Stimulated activated naive CD8-positive, alpha-beta T cell treated with anti-CD3 and anti-CD28 coated beads, Interleukin-15, amount 100 ng/mL, for 72 hours (primary cell): ENCODE measurements at regions not wholly inside any gene's neighbourhood (a gene's known extent, or its start where the extent isn't known, plus 50 kb on each side); places are given as distances from the start of the nearest gene placed in this dataset.

ENCODE experiments used
- ATAC-seq: fragments of 150-1000 bp; cut with Tn5 transposase; 2 replicates; pipeline ENCODE4 v1.10.0; 2021; ENCODE audit warnings: mild to moderate bottlenecking, moderate library complexity
- DNase-seq, 2 donors: peaks; one replicate each; pipeline ENCODE4 v3.0.0; 2021 to 2022
- H3K27ac Mint-ChIP-seq, 2 donors: one replicate each; pipeline ENCODE4 v1.8.0; 2022; ENCODE audit warnings: mild to moderate bottlenecking in 2 of 2, mixed read lengths in 2 of 2, moderate library complexity in 2 of 2
- H3K27me3 Mint-ChIP-seq: one replicate; pipeline ENCODE4 v1.8.0; 2022; ENCODE audit warnings: mixed read lengths
- H3K4me1 Mint-ChIP-seq: one replicate; pipeline ENCODE4 v1.8.0; 2022; ENCODE audit warnings: mild to moderate bottlenecking, mixed read lengths
- H3K4me3 Mint-ChIP-seq, 2 donors: one replicate each; pipeline ENCODE4 v1.8.0; 2022; ENCODE audit warnings: mild to moderate bottlenecking in 2 of 2, mixed read lengths in 2 of 2, moderate library complexity in 1 of 2
- H3K9me3 Mint-ChIP-seq, 2 donors: one replicate each; pipeline ENCODE4 v1.8.0; 2022; ENCODE audit warnings: mixed read lengths in 2 of 2

DNA sequence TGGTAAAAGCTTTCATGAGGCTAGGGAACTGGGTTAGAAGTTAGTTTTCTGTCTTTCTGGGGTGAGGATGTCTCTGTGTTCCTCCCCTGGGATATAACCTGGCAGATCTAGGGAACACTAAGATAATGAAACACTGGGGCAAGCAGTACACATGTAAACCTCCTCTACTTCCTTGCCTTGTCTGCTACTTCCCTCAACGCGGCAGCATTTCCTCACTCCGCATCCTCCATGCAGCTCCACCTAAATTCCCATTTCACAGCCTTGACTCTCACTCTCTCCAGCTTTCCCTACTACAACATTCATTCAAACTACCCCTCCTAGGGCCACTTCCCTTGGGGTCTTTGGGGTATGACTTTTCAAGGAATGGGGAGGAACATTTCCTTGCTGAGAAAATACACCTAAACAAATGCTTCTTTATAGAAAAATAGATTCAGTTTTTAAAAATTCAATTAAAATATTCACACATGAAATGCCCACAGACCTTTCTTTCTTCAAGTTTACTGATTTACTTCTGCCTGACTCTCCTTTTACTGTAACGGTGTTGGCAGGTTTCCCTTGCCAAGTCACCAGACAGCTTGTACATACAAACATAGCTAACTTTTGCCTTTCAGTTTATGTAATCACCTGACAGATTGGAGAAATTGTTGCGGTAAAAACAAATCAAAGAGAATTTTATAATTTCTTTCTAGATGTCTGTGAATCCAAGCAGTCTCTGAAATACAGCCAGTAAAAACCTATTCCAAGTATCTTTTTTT, 90.1 kb downstream of the TNFSF18 start:
- ATAC-seq: no peak
- Mint-ChIP-seq H3K4me1 (no peaks in the 10 kb centered on the region), H3K27me3 (no peaks in the 10 kb centered on the region), H3K4me3 (no peak overlapping the region), H3K9me3 (no peaks in the 10 kb centered on the region), H3K27ac (no peak overlapping the region)
- no peak for DNase-seq

DNA sequence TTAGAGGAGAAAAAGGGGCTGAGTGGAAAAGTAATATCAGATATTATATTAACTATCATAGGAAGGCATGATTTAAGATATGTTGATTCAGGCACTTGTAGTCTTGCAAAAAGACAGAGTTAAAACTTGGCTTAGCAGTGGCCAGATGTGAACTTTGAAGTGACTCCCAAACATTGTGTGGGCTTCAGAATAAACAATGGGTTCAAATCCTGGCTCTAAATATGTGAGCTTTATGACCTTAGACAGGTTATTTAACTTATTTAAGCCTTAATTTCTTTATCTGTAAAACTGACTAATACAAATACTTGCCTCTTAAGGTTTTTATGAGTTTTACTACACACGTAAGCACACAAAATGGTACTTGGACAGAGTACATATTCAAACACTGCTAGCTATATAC, 85.9 kb downstream of the TNFSF18 start:
- no peaks in the 10 kb centered on the region for H3K9me3 Mint-ChIP-seq
- no peaks in the 10 kb centered on the region for H3K27me3 Mint-ChIP-seq
- DNase-seq: no peak
- no peak for ATAC-seq
- H3K27ac Mint-ChIP-seq: no peak overlapping the region
- no peak overlapping the region for H3K4me3 Mint-ChIP-seq
- peaks cover 24% of the 10 kb centered on the region for H3K4me1 Mint-ChIP-seq

DNA sequence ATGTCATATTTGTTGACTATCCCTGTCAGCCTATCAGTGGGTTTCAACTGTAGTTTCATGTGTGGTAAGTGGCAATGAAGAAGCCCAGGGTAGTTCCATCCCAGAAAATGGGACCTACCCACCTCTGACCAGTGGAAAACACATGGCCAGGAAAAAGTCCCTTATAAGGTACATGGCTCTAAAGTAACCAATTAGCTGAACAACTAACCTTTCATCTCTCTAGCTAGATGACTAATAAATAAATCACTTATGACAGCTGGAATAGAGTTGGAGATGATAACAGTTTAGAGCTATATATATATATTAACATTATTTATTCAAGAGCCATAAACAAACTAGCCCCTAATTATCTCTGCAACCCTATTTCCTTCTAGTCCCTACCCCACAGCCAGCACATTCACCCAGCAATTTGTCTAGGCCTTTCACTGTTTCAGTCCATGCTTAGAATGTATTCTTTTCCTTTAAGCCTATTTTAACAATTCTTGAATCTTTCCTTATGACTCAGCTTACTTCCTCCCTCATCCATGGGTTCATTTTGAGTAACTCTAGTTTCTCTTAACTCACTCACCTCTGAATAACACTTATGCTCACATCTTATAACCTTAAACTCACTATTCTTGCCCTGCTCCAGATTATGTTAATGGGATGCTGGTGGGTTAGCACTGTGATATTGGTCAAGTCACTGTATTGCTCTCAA, 83.7 kb downstream of the TNFSF18 start:
- peak overlapping the region in 1 of 2 donors; percentile 7 for H3K4me3 Mint-ChIP-seq
- H3K27ac Mint-ChIP-seq: no peak overlapping the region
- no peaks in the 10 kb centered on the region for H3K27me3 Mint-ChIP-seq
- peaks cover 33% of the 10 kb centered on the region for H3K4me1 Mint-ChIP-seq
- H3K9me3 Mint-ChIP-seq: no peaks in the 10 kb centered on the region
- DNase-seq (peak in 1 of 2 donors; percentile 38), ATAC-seq (peak; percentile 85)

DNA sequence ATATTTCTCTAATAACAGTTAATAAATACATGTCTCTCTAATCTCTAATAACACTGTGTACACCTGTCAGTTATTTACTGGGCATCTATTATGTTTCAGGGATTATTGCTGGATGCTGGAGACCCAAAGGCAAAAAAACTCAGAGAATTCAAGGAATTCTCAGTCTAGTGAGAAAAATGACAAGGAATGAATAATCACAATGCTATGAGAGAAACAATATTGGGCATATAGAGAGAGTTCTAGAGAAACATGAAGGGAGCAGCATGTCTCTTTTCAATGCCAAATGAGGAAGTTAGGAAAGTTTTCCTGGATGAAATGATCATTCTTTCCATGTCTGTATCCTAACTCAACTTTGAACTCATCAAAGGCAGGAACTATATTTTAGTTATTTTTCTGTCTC, 82.8 kb downstream of the TNFSF18 start:
- no peak for DNase-seq
- H3K27ac Mint-ChIP-seq: peak overlapping the region in 1 of 2 donors; percentile 51
- ATAC-seq: no peak
- H3K4me1 Mint-ChIP-seq: peaks cover 33% of the 10 kb centered on the region
- no peaks in the 10 kb centered on the region for H3K9me3 Mint-ChIP-seq
- no peak overlapping the region for H3K4me3 Mint-ChIP-seq
- H3K27me3 Mint-ChIP-seq: no peaks in the 10 kb centered on the region

DNA sequence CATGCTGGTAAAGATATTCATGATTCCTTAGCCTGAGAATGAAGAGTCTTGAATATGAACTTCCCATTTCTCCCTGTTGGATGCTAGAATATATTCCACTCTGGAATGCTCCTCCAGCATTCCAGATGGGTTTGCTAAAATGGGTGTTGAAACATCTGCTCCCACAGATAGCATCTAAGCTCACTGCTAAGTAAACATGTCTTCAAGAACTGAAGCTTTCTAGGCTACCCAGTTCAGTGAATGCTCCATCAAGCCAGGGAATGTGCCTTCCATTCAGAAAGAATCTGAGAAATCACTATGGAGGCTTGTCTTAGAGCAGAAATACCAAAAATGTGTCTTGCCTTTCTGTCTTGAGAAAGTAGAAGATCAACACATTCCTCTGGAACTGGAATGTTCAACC, 81.1 kb downstream of the TNFSF18 start:
- H3K27me3 Mint-ChIP-seq: no peaks in the 10 kb centered on the region
- ATAC-seq (no peak), DNase-seq (no peak)
- peaks cover 33% of the 10 kb centered on the region for H3K4me1 Mint-ChIP-seq
- H3K4me3 Mint-ChIP-seq: no peak overlapping the region
- no peak overlapping the region for H3K27ac Mint-ChIP-seq
- no peaks in the 10 kb centered on the region for H3K9me3 Mint-ChIP-seq

DNA sequence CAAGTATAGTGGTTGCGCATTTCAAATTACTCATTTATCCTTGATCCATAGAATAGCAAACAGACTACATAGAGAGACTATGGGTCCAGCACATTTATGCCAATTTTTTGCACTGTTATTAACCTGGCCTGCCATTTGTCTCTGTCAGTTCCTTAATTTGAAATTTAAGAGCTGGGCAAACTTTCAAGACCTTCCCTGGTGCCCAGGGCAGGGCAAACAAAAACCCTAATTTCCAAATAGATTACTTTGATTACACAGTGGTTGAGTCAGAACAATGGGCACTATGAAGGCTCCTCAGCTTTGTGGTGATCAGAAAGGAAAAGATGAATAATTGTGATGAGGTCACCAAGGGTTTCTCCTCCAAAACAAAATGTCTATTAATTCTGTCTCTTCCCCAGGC, 80.6 kb downstream of the TNFSF18 start:
- Mint-ChIP-seq H3K27ac (no peak overlapping the region), H3K9me3 (no peaks in the 10 kb centered on the region), H3K4me3 (no peak overlapping the region), H3K27me3 (no peaks in the 10 kb centered on the region), H3K4me1 (peaks cover 33% of the 10 kb centered on the region)
- DNase-seq (peak in 1 of 2 donors; percentile 20), ATAC-seq (peak; percentile 79)

DNA sequence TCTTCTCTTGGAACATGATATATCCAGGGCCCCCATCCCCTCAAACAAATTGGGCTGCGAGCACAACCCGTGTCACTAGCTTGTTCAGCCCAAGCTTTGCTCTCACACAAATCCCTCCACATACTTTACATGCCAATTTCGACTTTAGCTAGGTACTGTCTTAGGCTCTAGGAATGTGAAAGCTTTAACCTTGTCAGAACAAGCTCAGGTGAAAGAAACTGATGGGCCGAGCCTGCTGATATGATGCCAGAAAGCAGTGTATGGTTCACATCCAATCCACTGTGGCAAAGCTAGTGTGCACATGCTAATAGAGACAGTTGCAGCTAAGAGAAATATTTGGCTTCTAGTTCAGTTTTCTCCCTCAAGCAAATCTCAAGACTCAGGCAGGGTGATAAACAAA, 79.5 kb downstream of the TNFSF18 start:
- DNase-seq (no peak), ATAC-seq (no peak)
- H3K4me1 Mint-ChIP-seq: peaks cover 30% of the 10 kb centered on the region
- no peaks in the 10 kb centered on the region for H3K27me3 Mint-ChIP-seq
- no peaks in the 10 kb centered on the region for H3K9me3 Mint-ChIP-seq
- no peak overlapping the region for H3K4me3 Mint-ChIP-seq
- H3K27ac Mint-ChIP-seq: no peak overlapping the region

DNA sequence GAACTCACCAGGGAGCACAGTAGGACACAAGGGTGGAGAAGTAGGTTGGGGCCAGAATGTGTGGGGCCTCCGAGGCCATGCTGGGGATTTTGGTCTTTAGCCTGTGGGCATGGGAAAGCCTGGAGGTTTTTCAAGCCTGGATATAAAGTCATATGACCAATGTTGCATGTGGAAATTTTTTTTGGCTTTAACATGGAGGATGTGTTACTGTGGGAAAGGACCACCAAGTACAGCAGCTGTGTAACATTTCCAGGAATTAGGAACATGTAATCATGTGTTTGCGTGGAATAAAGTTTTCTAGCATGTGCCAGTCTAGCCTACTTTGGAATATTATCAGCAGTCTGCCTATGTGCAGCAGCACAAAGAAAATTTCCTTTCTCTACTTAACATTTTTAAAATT, 78.5 kb downstream of the TNFSF18 start:
- H3K27me3 Mint-ChIP-seq: no peaks in the 10 kb centered on the region
- DNase-seq: no peak
- no peak for ATAC-seq
- H3K27ac Mint-ChIP-seq: no peak overlapping the region
- no peaks in the 10 kb centered on the region for H3K9me3 Mint-ChIP-seq
- no peak overlapping the region for H3K4me3 Mint-ChIP-seq
- peaks cover 20% of the 10 kb centered on the region for H3K4me1 Mint-ChIP-seq

DNA sequence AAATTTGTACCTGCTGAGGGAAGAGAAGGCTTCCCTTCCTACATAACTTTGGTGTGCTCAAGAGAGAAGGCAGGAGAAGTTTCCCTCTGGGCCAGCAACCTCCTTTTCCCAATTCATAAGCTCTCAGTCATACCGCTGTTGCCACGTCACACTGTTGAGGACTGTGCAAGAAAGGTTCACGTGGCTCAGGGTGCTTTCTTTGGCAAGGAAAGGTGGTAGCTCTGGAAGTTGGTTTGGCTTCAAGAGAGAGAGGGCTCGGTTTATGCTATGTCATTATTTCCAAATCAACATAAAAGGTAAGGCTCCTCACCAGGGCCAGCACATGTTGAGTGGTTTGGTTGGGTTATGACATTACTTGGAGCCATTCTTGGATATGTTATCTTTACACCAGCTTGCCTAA, 77.3 kb downstream of the TNFSF18 start:
- H3K27me3 Mint-ChIP-seq: no peaks in the 10 kb centered on the region
- peaks cover 13% of the 10 kb centered on the region for H3K4me1 Mint-ChIP-seq
- no peak overlapping the region for H3K4me3 Mint-ChIP-seq
- H3K9me3 Mint-ChIP-seq: no peaks in the 10 kb centered on the region
- DNase-seq: no peak
- H3K27ac Mint-ChIP-seq: no peak overlapping the region
- no peak for ATAC-seq

DNA sequence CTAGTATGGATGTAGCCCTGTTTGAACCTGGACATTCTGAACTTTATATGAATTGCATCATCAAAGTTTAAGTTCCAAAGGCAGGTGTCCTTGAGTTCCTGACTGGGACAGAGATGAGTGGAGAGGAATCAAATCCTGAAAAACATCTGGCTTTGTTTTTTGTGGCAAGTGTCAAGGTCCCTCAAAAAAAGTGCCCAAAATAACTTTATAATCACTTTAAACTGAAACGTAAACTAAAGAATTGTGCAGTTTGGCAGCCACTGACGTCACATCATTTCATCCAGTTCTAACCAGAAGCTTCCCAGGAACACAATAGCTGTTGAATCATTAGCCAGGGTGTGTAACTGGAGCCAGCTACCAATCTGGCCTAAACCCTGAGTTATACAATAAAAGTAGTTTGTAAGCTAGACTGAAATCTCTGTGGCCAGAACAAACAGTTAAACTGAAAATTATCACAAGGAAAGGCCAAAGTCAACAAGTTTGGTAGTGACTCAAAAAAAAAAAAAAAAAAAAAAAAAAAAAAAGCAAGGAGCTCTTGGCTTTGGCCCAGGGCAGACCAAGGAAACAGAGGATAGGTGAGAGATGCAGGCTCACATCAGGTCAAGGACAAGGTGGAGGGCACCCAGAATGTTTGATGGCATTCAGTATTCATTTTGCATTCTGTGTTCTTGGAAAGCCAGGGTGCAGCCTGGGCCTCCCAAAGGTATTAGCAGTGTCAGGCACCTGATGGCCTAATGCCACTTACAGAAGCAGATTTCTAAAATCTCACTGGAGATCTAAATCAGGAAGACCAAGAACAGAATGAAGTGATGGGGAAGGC, 74.3 kb downstream of the TNFSF18 start:
- DNase-seq: no peak
- ATAC-seq: no peak
- H3K4me3 Mint-ChIP-seq: no peak overlapping the region
- H3K27ac Mint-ChIP-seq: no peak overlapping the region
- H3K9me3 Mint-ChIP-seq: no peaks in the 10 kb centered on the region
- H3K27me3 Mint-ChIP-seq: no peaks in the 10 kb centered on the region
- H3K4me1 Mint-ChIP-seq: no peaks in the 10 kb centered on the region

DNA sequence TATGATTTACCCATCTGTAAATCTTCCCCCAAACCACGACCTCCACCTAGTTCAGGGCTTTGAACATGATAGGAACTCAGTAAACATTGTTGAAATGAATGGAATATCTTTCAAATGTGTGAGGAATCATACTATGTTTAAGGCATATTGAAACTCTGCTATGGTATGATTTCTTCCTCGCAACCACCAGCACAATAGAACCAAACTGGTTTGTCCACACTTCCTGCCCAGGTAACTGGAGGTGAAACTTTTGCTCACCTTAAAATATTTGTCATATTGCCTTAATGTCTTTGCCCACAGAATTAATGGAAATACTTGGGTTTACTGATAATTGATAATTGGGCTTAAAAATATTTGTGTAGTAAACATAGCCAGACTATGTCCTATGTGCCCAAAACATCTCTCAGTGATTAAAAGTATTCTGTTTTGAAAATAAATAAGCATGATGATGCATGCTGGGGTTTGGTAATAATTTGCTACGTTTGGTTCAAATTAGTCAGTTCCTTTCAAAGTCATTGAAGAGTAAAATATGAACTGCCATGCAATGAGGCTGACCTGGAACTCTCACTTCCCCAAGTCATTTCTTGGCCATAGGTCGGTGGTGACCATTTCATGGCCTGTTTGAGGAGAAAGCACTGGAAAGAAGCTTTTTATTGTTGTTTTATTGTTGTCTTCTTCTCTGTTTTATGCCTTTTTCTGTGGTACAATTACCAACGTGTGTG, 73.3 kb downstream of the TNFSF18 start:
- no peak for DNase-seq
- Mint-ChIP-seq H3K4me3 (no peak overlapping the region), H3K4me1 (no peaks in the 10 kb centered on the region), H3K9me3 (no peaks in the 10 kb centered on the region), H3K27ac (no peak overlapping the region), H3K27me3 (no peaks in the 10 kb centered on the region)
- no peak for ATAC-seq

DNA sequence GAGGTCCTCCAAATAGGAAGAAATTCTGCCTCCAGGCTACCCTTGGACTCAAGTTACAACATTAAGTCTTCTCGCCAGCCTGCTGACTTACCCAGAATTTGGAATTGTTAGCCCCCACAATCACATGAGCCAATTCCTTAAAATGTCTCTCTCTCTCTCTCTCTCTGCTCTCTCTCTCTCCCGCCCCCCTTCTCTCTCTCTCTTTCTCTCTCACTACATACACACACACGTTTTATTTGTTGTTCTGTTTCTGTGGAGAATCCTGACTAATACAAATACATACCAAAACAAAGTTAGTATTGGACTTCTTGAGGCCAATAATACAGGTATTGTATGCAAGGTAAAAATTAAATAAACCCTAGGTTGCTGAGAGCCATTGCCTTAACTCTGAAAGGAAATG, 72.1 kb downstream of the TNFSF18 start:
- H3K4me3 Mint-ChIP-seq: no peak overlapping the region
- no peaks in the 10 kb centered on the region for H3K4me1 Mint-ChIP-seq
- H3K27ac Mint-ChIP-seq: peak overlapping the region in 1 of 2 donors; percentile 3
- H3K9me3 Mint-ChIP-seq: no peaks in the 10 kb centered on the region
- no peak for ATAC-seq
- H3K27me3 Mint-ChIP-seq: no peaks in the 10 kb centered on the region
- DNase-seq: no peak

DNA sequence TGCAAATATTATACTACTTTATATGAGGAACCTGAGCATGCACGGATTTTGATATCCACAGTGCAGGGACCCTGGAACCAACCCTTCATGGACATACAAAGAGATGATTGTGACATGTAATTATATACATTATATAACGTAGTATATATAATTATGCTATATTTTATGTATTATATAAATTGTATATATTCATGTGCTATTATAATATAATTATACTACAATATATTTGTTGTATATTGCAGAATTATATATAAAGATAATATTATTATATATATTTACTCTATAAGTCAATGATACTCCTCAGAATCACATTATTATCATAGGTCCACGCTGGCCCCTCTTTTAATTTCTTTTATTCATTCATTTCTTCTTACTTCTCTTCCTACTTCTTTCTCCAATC, 70.9 kb downstream of the TNFSF18 start:
- Mint-ChIP-seq H3K4me3 (no peak overlapping the region), H3K9me3 (no peaks in the 10 kb centered on the region), H3K27ac (no peak overlapping the region), H3K4me1 (no peaks in the 10 kb centered on the region), H3K27me3 (no peaks in the 10 kb centered on the region)
- ATAC-seq: no peak
- no peak for DNase-seq

DNA sequence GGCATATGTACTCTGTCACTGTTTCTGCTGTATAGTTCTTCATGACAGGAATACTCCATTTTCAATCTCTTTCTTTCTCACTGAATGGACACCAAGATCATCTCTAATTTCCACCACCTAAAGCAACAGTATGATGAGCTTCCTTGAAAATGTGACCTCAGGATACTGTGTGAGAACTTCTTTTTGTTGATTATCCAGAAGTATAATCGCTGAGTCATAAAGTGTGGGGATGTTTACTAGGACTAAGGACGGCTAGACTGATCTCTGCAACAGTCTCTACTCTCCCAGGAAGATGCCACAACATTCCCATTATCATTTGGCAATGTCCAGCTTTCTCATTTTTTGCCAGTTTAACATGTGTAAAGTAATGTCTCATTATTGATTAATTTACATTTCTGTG, 70.3 kb downstream of the TNFSF18 start:
- H3K4me3 Mint-ChIP-seq: no peak overlapping the region
- DNase-seq: no peak
- H3K27ac Mint-ChIP-seq: no peak overlapping the region
- no peaks in the 10 kb centered on the region for H3K27me3 Mint-ChIP-seq
- H3K9me3 Mint-ChIP-seq: no peaks in the 10 kb centered on the region
- H3K4me1 Mint-ChIP-seq: no peaks in the 10 kb centered on the region
- no peak for ATAC-seq

DNA sequence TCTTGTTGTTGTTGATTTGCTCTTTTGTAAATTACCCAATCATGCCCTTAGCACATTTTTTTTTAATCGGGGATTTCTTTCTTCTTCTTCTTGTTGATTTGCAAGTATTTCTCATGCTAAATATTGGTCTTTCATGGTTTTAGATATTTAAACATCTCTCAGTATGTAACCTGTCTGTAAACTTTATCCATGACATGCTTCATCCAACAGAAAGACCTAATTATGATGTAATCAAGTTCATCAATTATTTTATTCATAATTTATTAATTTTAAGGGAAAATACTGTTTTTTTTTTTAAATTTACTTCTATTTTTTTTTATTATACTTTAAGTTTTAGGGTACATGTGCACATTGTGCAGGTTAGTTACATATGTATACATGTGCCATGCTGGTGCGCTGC, 69.8 kb downstream of the TNFSF18 start:
- no peak for ATAC-seq
- Mint-ChIP-seq H3K4me3 (no peak overlapping the region), H3K9me3 (no peaks in the 10 kb centered on the region), H3K4me1 (no peaks in the 10 kb centered on the region), H3K27ac (no peak overlapping the region), H3K27me3 (no peaks in the 10 kb centered on the region)
- DNase-seq: no peak
